Muscle layer of duodenum (tissue), 2 donors: ENCODE measurements at regions not wholly inside any gene's neighbourhood (a gene's known extent, or its start where the extent isn't known, plus 50 kb on each side); places are given as distances from the start of the nearest gene placed in this dataset.

Experiments
- H3K27ac ChIP-seq: one replicate; pipeline ENCODE4 v1.7.0; 2013; ENCODE audit warnings: mild to moderate bottlenecking, low read length
- H3K27me3 ChIP-seq: one replicate; pipeline ENCODE4 v1.7.0; 2013; ENCODE audit warnings: low read depth, mild to moderate bottlenecking, control low read depth, low read length
- H3K36me3 ChIP-seq, 2 donors: one replicate each; pipeline ENCODE4 v1.7.0; 2013; ENCODE audit warnings: low read length in 2 of 2, control low read depth in 1 of 2, mild to moderate bottlenecking in 1 of 2; ENCODE audit not compliant: insufficient read depth in 2 of 2, control insufficient read depth in 1 of 2
- H3K4me1 ChIP-seq, 2 donors: one replicate each; pipeline ENCODE4 v1.7.0; 2013; ENCODE audit warnings: low read length in 2 of 2, mild to moderate bottlenecking in 2 of 2, control low read depth in 1 of 2, moderate library complexity in 1 of 2; ENCODE audit not compliant: insufficient read depth in 2 of 2, control insufficient read depth in 1 of 2
- H3K4me3 ChIP-seq, 2 donors: one replicate each; pipeline ENCODE4 v1.7.0; 2013; ENCODE audit warnings: low read length in 2 of 2, low read depth in 1 of 2, mild to moderate bottlenecking in 1 of 2
- H3K9me3 ChIP-seq, 2 donors: one replicate each; pipeline ENCODE4 v1.7.0; 2013; ENCODE audit warnings: low read length in 2 of 2, control low read depth in 1 of 2, mild to moderate bottlenecking in 1 of 2; ENCODE audit not compliant: control insufficient read depth in 1 of 2
- donor health status: healthy.

DNA sequence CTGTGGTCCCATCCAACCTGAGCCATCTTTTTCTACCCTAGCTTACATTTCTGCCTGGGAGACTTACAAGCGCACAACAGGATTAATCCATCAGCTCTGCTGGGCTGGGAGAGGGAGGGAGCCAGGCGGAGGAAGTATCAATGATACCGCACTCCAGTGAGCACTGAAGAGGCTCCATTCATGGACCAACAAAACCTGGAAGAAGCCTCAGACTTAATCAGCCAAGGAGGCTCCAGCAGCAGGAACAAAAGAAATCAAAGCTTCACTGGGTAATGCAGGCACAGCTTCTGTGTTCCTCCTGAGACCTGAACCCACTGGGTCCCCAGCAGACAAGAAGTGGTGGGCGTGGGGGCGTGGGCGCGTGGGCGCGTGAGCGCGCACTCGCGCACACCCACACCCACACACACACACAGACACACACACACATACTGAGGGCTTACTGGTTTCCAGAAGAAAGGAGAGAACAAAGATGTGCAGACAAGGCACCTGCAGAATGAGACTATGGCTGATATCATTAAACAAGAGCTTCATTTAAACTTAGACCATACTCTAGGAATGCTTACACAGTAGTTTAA lies 87.0 kb upstream of the BOC start:
- no peaks in the 10 kb centered on the region for H3K9me3 ChIP-seq
- H3K27ac ChIP-seq: no peak overlapping the region
- no peak overlapping the region for H3K4me3 ChIP-seq
- H3K4me1 ChIP-seq: peaks cover 0 to 7% of the 10 kb centered on the region in 2 donors
- H3K27me3 ChIP-seq: no peaks in the 10 kb centered on the region
- no peaks in the 10 kb centered on the region for H3K36me3 ChIP-seq

DNA sequence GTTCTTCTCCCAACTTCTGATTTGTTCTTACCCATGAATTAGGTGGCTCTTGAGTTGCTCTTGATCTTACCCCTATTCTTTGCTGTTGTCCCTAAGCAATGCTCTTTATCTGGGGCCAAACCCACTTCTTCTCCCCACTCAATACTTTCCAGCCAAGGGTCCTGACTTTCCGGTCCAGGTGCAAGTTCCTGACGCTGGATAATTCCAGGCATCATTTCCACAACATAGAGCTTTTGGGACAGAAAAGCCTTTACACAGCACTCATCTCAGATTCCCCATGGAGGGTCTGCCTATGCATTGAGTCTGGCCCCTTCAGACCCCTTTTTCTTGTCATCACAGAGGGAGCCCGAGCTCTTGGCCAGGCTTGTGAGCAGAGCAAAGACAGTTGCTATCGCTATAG lies 85.4 kb upstream of the BOC start:
- Histone ChIP-seq H3K9me3 (no peaks in the 10 kb centered on the region), H3K27me3 (no peaks in the 10 kb centered on the region), H3K27ac (no peak overlapping the region)

DNA sequence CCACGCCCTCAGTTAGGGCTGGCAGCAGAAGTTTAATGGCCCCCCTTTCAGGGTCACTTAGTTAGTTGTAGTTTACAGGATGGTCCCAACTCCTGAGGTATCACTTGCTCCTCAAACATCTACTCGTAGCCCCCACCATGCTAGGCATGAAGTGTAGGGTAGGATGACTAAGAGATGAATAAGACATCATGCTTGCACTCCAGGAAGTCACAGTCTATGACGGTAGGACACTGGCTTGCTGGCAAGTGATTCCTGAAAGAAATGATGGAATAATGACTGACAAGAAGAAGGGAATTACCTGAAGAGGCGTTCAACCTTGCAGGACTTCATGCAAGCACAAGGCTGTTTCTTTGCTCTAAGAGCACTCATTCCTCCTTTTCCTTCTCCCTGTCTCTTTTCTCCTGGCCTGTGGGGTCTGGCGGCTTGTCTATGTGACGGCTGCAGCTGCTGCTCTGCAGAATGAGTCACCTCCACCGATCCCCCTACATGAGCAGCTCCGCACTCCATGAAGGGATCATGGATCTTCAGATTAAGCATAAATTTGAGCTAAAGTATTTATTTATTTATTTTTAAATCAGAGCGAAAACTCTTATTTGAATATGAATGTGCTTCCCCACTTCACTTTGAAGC lies 82.9 kb upstream of the BOC start:
- Histone ChIP-seq H3K27ac (no peak overlapping the region), H3K9me3 (no peaks in the 10 kb centered on the region), H3K27me3 (no peaks in the 10 kb centered on the region), H3K4me3 (no peak overlapping the region), H3K36me3 (no peaks in the 10 kb centered on the region), H3K4me1 (peaks cover 0 to 7% of the 10 kb centered on the region in 2 donors)

More for the DNA sequence above, 85.4 kb upstream of the BOC start:
- Histone ChIP-seq H3K4me1 (peaks cover 0 to 6% of the 10 kb centered on the region in 2 donors), H3K36me3 (no peaks in the 10 kb centered on the region), H3K4me3 (no peak overlapping the region)

- Histone ChIP-seq H3K4me1 (peaks cover 0 to 7% of the 10 kb centered on the region in 2 donors), H3K36me3 (no peaks in the 10 kb centered on the region), H3K9me3 (no peaks in the 10 kb centered on the region), H3K27me3 (no peaks in the 10 kb centered on the region), H3K27ac (no peak overlapping the region), H3K4me3 (no peak overlapping the region)
Observed at GRCh38 chr3:113129168-113129567, 82.2 kb upstream of the BOC start.

DNA sequence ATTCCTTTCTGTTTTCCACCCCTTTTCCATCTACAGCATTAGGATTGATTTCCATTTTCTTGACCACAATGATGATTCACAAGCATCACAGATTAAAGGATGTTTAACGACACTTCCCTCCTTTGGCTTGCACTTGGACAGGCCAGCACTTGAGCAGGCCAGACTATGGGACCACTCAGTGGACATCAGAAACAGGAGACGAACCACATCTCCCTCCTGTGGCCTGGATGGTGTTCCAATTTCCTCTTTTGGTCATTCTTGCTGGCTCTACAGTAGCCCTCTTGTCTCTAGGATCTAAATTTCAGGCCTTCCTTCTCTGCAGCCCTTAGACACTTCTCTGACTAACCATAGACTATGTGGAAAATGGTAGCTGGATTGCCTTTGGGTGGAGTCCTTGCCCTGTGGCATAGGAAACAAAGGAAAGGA lies 78.8 kb upstream of the BOC start:
- Histone ChIP-seq H3K27ac (no peak overlapping the region), H3K4me1 (peaks cover 4 to 13% of the 10 kb centered on the region in 2 donors), H3K27me3 (no peaks in the 10 kb centered on the region), H3K4me3 (no peak overlapping the region), H3K9me3 (no peaks in the 10 kb centered on the region), H3K36me3 (no peaks in the 10 kb centered on the region)

GRCh38 chr3:113133140-113133539 lies 78.2 kb upstream of the BOC start:
- H3K4me1 ChIP-seq: peaks cover 4 to 13% of the 10 kb centered on the region in 2 donors
- no peak overlapping the region for H3K4me3 ChIP-seq
- no peaks in the 10 kb centered on the region for H3K36me3 ChIP-seq
- H3K9me3 ChIP-seq: no peaks in the 10 kb centered on the region
- H3K27me3 ChIP-seq: no peaks in the 10 kb centered on the region
- no peak overlapping the region for H3K27ac ChIP-seq

DNA sequence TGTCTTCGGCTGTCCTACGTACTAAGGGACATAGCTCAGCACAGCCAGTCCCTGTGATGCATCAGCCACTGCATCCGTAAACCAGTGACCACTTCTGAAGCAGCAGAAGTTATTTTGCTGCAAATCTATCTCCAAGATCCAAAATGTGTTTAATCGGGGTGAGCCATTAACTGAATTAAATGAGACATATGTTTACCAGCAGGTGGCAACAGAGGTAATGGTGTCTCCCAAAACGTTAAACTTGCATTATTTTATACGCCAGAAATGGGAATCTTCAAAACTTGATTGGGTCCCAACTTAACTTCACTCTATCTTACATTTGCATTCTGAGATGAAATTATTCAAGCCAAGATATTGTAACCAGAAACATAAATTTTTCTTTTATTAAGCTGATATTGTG lies 75.3 kb upstream of the BOC start:
- Histone ChIP-seq H3K4me1 (peaks cover 9 to 22% of the 10 kb centered on the region in 2 donors), H3K36me3 (no peaks in the 10 kb centered on the region), H3K27ac (no peak overlapping the region), H3K4me3 (no peak overlapping the region), H3K27me3 (no peaks in the 10 kb centered on the region), H3K9me3 (no peaks in the 10 kb centered on the region)

DNA sequence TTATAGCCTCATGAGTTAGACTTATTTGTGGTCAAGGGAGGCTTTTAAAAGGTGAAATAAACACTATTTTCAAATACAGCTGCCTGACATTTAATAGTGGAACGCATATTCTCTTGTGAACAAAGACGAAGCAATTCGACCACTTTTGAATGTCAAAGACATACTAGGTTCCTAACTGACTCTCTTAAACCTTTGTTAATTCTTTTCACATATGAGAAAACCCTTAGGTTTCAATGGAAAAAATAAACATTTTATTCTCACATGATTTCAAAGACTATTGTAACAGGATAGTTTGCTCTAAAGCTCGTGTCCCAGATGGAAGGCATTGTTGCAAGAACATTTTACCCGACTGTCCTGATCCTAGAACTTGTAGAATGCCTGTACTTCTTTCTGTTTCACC lies 74.8 kb upstream of the BOC start:
- Histone ChIP-seq H3K27me3 (no peaks in the 10 kb centered on the region), H3K27ac (no peak overlapping the region), H3K4me1 (peaks cover 9 to 22% of the 10 kb centered on the region in 2 donors), H3K36me3 (no peaks in the 10 kb centered on the region), H3K9me3 (no peaks in the 10 kb centered on the region), H3K4me3 (no peak overlapping the region)

- Histone ChIP-seq H3K4me3 (no peak overlapping the region), H3K27me3 (no peaks in the 10 kb centered on the region), H3K9me3 (no peaks in the 10 kb centered on the region), H3K36me3 (no peaks in the 10 kb centered on the region), H3K27ac (peak overlapping the region; percentile 42), H3K4me1 (peaks cover 9 to 15% of the 10 kb centered on the region in 2 donors)
Observed at GRCh38 chr3:113138839-113139743, 72.3 kb upstream of the BOC start.

GRCh38 chr3:113140876-113141275 lies 70.5 kb upstream of the BOC start:
- peaks cover 8 to 10% of the 10 kb centered on the region in 2 donors for H3K4me1 ChIP-seq
- no peak overlapping the region for H3K4me3 ChIP-seq
- H3K27me3 ChIP-seq: no peaks in the 10 kb centered on the region
- no peaks in the 10 kb centered on the region for H3K9me3 ChIP-seq
- no peak overlapping the region for H3K27ac ChIP-seq
- H3K36me3 ChIP-seq: no peaks in the 10 kb centered on the region

- Histone ChIP-seq H3K27me3 (no peaks in the 10 kb centered on the region), H3K9me3 (no peaks in the 10 kb centered on the region), H3K4me3 (no peak overlapping the region), H3K27ac (no peak overlapping the region), H3K4me1 (peaks cover 5 to 8% of the 10 kb centered on the region in 2 donors), H3K36me3 (no peaks in the 10 kb centered on the region)
Observed at GRCh38 chr3:113141543-113141942, 69.8 kb upstream of the BOC start.
